NCI-H187 (cell line): ENCODE measurements at regions not wholly inside any gene's neighbourhood (a gene's known extent, or its start where the extent isn't known, plus 50 kb on each side); places are given as distances from the start of the nearest gene placed in this dataset.
"Not testable (repeated sequence)": the region's sequence is repeated elsewhere in the genome, so short reads cannot be mapped to it uniquely, and the experiment has no call there.

Source experiments
- DNase-seq, 2 experiments: peaks; one replicate each; lab custom pipeline; 2025; lab: John Stamatoyannopoulos, UW

DNA sequence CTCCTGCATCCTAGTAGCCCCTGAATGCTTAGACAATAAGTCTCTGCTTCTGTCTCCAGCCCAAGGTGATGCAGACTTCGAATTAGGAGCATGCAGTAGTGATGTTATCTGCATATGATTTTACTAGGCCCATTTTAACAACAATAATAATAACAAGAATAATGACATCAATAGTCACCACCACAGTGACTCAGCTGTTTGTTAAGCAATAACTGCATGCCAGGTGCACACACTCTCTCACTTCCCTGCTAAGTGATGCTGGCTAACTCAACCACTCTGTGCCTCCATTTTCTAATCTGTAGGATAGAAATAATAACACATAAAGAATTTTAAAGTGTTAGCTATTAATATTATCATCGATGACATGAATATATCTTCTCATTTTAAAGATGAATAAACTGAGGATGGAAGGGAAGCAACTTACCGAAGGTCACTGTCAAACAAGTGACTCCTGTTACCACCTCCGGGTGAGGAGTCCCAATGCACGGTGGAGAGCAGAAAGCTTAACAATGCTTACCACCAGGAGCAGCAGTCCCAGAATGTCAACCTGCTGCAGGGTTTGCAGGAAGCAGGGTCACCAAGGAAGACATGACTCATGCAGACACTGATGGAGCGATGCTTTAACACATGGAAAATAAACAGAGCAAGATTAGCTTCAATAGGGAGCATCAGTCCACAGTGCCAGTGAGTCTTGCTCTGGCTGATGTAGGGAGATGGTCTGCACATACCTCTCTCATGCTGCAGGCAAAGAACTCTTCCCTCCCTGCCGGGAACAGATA, 290.2 kb downstream of the SPATA17 start:
- no peak for DNase-seq

DNA sequence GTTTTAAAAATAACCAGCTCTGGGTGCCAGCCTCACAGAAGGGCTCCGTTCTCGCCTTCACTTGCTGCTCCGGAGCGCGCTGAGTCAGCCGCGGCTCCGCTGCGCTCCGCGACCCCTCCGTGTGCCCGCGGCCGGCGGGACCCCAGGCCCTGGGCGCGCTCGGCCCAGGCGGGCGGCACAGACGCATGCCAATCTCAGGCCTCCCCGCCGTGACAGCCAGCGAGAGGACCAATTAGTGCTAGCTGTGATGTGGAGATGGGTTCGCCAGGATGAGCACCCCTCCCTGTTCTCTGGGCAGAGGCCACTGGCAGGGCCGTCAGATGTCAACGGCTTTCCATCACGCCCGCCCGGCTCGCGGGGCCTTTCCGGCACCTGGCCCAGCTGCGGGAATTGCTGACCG, 293.8 kb downstream of the SPATA17 start:
- DNase-seq: no peak

- no peak for DNase-seq
Observed at GRCh38 chr1:217929213-217929885, 298.2 kb downstream of the SPATA17 start.

DNA sequence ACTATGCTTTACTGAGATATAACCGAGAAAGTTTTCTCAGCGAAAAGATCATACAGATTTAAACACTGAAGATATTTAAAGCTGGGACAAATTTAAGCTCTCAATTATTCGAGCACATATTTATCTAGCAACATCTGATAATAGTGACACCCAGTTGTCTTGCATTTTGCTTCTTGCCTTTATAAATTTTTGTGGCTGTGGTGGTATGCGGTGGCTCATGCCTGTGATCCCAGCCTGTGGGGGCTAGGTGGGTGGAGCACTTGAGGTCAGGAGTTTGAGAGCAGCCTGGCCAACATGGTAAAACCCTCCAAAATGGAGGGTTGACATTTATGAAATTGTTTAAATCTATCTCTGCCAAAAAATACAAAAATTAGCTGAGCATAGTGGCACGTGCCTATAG, 312.2 kb downstream of the SPATA17 start:
- DNase-seq: no peak

- no peak for DNase-seq
Observed at GRCh38 chr1:217944550-217944949, 313.4 kb downstream of the SPATA17 start.

- no peak for DNase-seq
Observed at GRCh38 chr1:217946511-217946910, 315.4 kb downstream of the SPATA17 start.

DNA sequence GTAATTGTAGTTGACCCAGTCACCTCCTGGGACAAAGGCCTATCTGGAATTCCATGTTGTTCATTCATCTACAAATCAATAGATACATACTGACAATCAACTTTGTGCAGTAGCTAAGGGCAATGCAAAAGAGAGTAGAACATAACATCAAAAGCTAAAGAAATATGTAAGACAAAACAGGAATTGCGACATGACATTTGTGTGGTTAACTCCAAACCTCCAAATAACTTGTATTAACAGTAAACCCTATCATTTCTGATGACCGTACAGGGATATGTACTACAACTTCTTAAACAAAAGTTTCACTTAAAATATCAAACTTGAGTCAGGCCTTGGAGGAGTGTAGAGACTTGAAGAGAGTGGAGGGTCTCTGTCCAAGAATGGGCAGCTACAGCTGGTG, 317.6 kb downstream of the SPATA17 start:
- no peak for DNase-seq

GRCh38 chr1:217953330-217953729, 322.2 kb downstream of the SPATA17 start:
- DNase-seq: no peak

DNA sequence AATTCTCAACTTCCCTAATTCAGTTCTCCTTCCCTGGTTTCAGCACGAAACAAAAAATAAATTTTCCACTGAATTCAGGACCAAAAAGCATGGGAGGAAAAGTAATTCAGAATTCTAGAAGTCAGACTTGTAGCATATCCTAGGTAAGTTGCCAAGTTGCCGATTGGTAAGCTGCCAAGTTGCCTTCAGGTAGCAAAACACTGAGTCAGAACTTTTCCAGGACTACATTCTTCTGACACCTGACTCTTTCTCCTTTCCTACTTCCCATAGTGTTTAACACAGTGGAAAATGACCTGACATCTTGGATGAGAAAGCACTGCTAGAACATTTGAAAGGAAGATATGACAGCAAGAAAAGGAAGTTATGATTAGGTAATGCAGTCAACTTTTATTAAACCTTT, 322.8 kb downstream of the SPATA17 start:
- DNase-seq: no peak

DNA sequence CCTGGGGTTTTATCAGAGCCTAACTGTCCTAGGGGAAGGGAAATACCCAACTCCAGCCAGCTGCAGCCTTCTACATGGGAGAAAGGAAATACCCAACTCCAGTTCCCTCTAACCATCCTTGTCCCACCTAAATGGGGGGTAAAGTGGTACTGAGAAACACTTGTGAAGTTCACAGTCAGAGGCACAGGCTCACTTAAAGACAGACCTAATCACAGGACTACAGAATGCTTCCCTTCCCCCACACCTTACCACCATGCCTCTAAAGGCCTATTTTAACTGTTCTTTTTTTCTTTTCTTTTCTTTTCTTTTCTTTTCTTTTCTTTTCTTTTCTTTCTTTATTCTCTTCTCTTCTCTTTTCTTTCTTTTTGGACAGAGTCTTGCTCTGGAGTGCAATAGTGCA, 324.6 kb downstream of the SPATA17 start:
- DNase-seq: no peak

DNA sequence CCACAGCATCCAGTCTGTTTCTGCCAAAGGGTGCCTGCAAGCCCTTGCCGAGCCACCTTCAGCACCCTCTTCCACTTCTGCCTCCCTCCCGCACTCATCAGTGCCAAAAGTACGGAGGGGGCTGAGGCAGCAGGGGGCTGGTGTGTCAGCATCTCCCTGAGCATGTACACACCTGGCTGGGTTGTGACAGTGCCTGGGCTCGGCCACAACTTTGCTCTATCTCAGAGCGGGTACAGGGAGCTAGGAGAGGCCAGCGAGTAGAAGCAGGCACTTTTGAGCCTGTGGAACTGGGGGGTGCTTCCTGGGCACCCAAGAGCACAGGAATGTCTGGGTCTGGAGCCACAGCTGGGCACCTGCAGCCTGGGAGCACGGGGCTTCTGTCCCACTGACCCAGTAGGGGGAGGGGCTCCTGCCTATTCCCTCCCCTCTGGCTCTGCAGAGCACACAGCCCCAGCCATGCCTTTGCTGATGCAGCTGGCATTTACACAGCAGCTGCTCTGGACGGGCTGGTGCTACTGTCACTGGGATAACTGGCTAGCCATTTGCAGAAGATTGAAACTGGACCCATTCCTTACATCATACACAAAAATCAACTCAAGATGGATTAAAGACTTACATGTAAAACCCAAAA, 319.8 kb upstream of the RRP15 start:
- no peak for DNase-seq

DNA sequence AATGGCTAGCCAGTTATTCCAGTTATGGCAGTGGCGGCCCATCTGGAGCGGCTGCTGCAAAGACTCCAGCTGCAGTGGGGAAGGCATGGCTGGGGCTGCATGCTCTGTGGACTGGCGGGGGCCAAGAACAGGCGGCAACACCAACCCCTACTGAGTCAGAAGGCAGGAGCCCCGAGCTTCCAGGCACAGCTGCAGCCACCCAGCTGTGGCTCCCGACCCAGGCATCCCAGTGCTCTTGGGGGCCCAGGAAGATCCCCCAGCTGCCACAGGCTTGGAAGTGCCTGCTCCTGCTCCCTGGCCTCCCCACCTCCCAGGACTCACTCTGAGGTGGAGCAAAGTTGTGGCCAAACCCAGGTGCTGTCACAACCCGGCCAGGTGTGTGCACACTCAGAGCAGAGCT, 317.0 kb upstream of the RRP15 start:
- DNase-seq: no peak

DNA sequence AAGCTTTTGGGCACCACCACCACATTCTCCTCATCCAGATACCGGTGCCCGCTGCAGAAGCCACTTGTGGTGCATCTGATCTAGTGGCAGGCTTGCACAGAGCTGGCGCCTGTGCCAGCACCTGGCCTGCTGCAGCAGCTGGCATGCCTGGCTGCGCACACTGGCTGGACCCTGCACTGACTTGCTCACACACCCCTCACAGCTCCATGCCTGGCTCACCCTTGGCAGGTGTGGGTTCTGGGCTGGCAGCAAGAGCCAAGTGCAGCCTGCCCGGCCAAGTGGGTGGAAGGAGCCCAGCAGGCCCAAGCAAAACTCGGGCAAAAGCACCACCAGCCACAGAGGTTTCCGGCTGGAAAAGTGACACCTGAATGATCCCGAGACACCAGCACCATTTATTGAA, 315.7 kb upstream of the RRP15 start:
- DNase-seq: no peak

DNA sequence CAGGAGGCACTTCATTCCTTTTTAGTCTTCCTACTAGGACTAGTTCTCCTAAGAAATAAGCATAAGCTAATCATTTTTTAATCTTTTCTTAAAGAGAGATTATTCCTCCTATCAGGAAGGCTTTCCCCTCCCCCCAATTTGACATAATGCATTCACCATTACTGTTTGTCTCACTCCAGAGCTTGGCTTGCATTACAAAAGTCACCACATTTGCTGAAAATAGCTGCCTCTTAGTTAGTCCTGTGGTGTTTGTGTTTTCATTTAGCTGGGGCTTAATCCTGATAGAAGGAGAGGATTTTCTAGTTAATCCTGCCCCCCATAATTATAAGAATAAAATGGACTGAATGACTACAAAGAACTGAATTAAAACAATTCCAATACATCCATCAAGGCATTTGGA, 307.1 kb upstream of the RRP15 start:
- no peak for DNase-seq

GRCh38 chr1:217981430-217981829, 303.7 kb upstream of the RRP15 start:
- no peak for DNase-seq

GRCh38 chr1:217982331-217983050, 302.6 kb upstream of the RRP15 start:
- no peak for DNase-seq

DNA sequence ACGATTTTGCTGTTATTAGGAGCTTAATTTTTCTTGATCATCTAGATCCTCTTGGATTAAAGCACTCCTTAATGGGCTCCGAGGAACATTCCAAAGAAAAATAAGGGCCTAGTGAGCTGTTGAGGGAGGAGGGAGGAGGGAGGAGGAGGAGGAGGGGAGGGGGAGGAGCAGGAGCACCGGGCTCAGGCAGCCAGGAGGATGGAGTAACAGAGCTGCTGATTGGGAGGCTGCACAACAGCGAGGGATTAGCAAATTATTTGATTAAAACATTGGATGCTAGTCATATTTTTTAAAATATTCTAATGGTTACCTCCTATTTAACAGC, 302.1 kb upstream of the RRP15 start:
- DNase-seq: no peak

- DNase-seq: no peak
Observed at GRCh38 chr1:217985641-217986040, 299.5 kb upstream of the RRP15 start.

DNA sequence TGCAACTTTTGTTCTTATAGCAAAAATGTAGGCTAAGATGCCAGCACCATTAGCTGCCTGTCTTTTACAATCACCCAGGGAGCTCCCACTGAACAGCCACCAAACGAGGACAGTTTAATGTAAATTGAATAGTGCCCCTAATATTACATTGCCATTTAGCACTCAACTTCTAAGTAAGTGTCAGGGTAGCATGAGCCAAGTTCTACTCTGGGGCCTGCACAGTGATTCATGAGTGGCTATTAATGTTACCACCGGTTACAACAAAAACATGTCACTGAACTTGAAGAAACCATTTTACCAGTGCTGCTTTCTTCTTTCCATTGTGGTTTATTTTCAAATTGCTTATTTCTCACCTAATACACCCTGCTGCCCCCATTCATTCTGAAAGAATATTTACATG, 295.6 kb upstream of the RRP15 start:
- no peak for DNase-seq

DNA sequence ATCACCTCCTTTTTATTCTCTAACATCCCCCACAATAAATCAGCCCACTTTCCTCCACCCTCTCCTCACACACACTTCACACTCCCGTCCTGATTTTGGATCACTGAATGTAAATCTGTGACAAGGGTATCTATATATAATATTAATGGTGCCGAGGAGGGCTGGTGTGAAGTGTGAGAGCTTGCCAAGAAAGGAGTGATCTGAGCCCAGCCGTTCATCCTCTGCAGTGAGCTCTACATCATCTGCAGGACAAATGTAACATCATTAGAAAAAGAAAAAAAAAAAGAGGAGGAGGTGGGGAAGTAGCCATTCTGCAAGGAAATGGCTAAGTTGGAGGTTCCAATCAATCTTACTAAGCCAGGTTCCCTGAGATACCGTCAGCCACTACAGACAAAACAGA, 291.7 kb upstream of the RRP15 start:
- DNase-seq: no peak

DNA sequence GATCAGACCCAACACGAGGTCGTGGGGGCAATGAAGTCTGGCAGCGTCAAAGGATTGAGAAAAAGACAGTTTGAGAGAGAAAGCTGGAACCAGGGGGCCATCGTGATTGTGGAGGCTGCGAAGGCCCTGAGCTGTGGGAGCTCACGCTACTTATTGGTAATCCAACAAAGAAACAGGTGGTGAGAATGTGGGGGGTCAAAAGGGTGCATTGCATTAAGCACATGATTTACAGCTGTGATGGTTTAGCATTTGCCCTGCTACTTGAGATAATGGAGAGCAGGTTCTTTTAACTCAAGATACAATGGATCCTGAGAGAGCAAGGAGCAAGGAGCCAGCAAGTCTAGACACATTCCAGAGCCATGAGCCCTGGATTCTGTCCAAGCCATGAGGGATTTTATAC, 276.8 kb upstream of the RRP15 start:
- not testable (repeated sequence) for DNase-seq

- DNase-seq: not testable (repeated sequence)
Observed at GRCh38 chr1:218015106-218015505, 270.0 kb upstream of the RRP15 start.

- DNase-seq: no peak
Observed at GRCh38 chr1:218024211-218024720, 260.8 kb upstream of the RRP15 start.
